ENCODE measurements at regions not wholly inside any gene's neighbourhood (a gene's known extent, or its start where the extent isn't known, plus 50 kb on each side); places are given as distances from the start of the nearest gene placed in this dataset.

DNA sequence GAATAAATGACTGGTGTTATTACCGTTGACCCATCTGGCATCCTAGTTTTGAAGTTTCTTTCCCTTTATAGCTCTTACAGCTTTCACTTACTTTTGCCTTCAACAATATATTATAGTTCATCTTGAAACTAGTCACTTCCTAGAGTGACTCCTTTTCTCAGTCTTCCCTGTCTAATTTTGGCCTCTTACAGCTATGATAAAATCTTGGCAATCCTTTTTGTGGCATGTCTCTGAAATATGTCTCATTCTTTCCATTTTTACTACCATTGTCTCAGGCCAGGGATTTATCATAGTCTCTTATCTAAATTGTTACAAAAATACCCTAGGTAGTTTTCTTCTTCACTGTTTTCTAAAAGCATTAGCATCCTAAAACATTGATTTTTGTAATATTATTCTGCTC lies 621.3 kb upstream of the ZNF608 start:
- no peaks in the 10 kb centered on the region for H3K27me3 Mint-ChIP-seq (ENCODE audit: low read depth)
- no peak overlapping the region for H3K27ac Mint-ChIP-seq (ENCODE audit: unreplicated experiment)
- no peak for TF ChIP-seq CTCF (conservative IDR thresholded peaks at IDR 0.05)
- no peak overlapping the region for H3K4me3 Mint-ChIP-seq
- peaks cover 9% of the 10 kb centered on the region for H3K9me3 Mint-ChIP-seq
- H3K4me1 Mint-ChIP-seq = peaks cover 38% of the 10 kb centered on the region
- H3K36me3 Mint-ChIP-seq (ENCODE audit: low read depth) = peaks cover 16% of the 10 kb centered on the region
- no peak for DNase-seq (ENCODE audit: low read depth, low spot score)

- H3K9me3 Mint-ChIP-seq = peaks cover 9% of the 10 kb centered on the region
- peak overlapping the region; percentile 68 for H3K4me3 Mint-ChIP-seq
- peaks cover 63% of the 10 kb centered on the region for H3K4me1 Mint-ChIP-seq
- H3K36me3 Mint-ChIP-seq (ENCODE audit: low read depth) = peaks cover 12% of the 10 kb centered on the region
- H3K27ac Mint-ChIP-seq (ENCODE audit: unreplicated experiment) = peak overlapping the region; percentile 40
- no peak for DNase-seq (ENCODE audit: low read depth, low spot score)
- H3K27me3 Mint-ChIP-seq (ENCODE audit: low read depth) = no peaks in the 10 kb centered on the region
- no peak for TF ChIP-seq CTCF (conservative IDR thresholded peaks at IDR 0.05)
These were observed 624.2 kb upstream of the ZNF608 start for GRCh38 chr5:125370461-125371205.

DNA sequence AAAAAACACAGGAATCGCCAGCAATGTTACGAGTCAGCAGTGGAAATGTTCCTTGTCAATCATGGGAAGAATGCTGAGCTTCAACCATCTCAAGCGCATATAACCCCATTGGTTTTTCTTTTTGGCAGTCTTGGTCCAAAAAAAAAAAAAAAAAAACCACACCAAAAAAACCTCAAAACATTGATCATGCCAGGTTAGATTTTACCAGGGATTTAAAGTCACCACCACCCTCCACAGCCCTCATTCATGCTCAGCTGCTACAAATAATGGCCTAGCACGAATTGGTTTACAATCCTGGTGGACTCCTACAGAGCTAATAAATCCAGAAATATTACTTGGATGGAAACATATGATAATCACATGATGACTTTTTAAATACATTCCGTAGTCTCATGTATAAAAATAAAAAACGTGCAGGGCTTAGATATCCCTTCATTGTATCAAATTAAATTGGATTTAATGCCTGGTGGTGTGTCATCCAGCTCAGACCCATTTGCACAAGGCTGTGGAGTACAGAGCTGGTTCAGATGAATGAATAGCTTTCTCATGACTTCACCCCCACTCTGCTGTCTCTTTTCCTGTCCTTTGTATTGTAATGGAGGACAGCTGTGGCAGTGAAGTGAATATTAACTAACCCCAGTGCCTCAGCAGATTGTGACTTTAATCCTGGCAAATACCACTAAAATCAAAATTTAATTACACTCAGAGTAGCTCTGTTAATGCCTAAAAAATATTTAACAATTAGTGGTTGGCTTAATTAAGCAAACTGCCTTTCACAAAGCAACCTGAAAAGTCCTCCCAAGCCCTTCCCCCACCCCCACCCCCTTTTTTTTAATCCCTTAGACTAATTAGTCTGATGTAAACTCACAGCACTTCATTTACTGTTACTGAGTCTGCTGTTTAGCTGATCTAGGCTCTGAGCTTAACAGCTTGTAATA lies 626.5 kb upstream of the ZNF608 start:
- peak overlapping the region; percentile 72 for H3K4me3 Mint-ChIP-seq
- TF ChIP-seq CTCF (conservative IDR thresholded peaks at IDR 0.05) = no peak
- DNase-seq (ENCODE audit: low read depth, low spot score) = no peak
- H3K4me1 Mint-ChIP-seq = peaks cover 75% of the 10 kb centered on the region
- H3K27me3 Mint-ChIP-seq (ENCODE audit: low read depth) = no peaks in the 10 kb centered on the region
- peaks cover 3% of the 10 kb centered on the region for H3K36me3 Mint-ChIP-seq (ENCODE audit: low read depth)
- H3K27ac Mint-ChIP-seq (ENCODE audit: unreplicated experiment) = peak overlapping the region; percentile 91
- peaks cover 4% of the 10 kb centered on the region for H3K9me3 Mint-ChIP-seq

- Mint-ChIP-seq H3K36me3 (ENCODE audit: low read depth) (no peaks in the 10 kb centered on the region), H3K4me1 (peaks cover 76% of the 10 kb centered on the region), H3K27ac (ENCODE audit: unreplicated experiment) (peak overlapping the region; percentile 39), H3K27me3 (ENCODE audit: low read depth) (no peaks in the 10 kb centered on the region), H3K4me3 (peak overlapping the region; percentile 4), H3K9me3 (peaks cover 5% of the 10 kb centered on the region)
- no peak for DNase-seq (ENCODE audit: low read depth, low spot score)
- TF ChIP-seq CTCF (conservative IDR thresholded peaks at IDR 0.05) = no peak
These were observed 628.7 kb upstream of the ZNF608 start for GRCh38 chr5:125375143-125375542.

GRCh38 chr5:125376059-125376641 lies 629.7 kb upstream of the ZNF608 start:
- H3K27me3 Mint-ChIP-seq (ENCODE audit: low read depth) = no peaks in the 10 kb centered on the region
- H3K9me3 Mint-ChIP-seq = peaks cover 5% of the 10 kb centered on the region
- DNase-seq (ENCODE audit: low read depth, low spot score) = no peak
- H3K36me3 Mint-ChIP-seq (ENCODE audit: low read depth) = no peaks in the 10 kb centered on the region
- no peak overlapping the region for H3K4me3 Mint-ChIP-seq
- H3K4me1 Mint-ChIP-seq = peaks cover 66% of the 10 kb centered on the region
- H3K27ac Mint-ChIP-seq (ENCODE audit: unreplicated experiment) = peak overlapping the region; percentile 15
- TF ChIP-seq CTCF (conservative IDR thresholded peaks at IDR 0.05) = no peak

Data from neural crest cell (in vitro differentiated cells).